NB4 (cell line): ENCODE measurements at regions not wholly inside any gene's neighbourhood (a gene's known extent, or its start where the extent isn't known, plus 50 kb on each side); places are given as distances from the start of the nearest gene placed in this dataset.

Experiments
- DNase-seq: peaks from one replicate; pipeline ENCODE4 v3.0.0; 2010; ENCODE audit warnings: low read depth
- H3K4me3 ChIP-seq: one replicate; pipeline ENCODE4 v1.5.1; 2011; ENCODE audit warnings: mild to moderate bottlenecking, low read depth, low read length, moderate library complexity
- CTCF ChIP-seq: IDR thresholded peaks from one replicate; pipeline ENCODE4 v1.5.1; 2012; ENCODE audit warnings: low read depth, low read length
- MAX ChIP-seq: IDR thresholded peaks from 2 replicates; pipeline ENCODE4 v1.6.1; 2011; ENCODE audit warnings: low read depth, low read length
- MYC ChIP-seq: IDR thresholded peaks from 2 replicates; pipeline ENCODE4 v1.6.1; 2011; ENCODE audit warnings: low read depth, low read length
- POLR2A ChIP-seq: IDR thresholded peaks from 2 replicates; pipeline ENCODE4 v1.6.1; 2011; ENCODE audit warnings: mild to moderate bottlenecking; ENCODE audit not compliant: insufficient read length; ENCODE audit errors: extremely low read depth

- no peak overlapping the region for H3K4me3 ChIP-seq
- TF ChIP-seq POLR2A, result no peak
- TF ChIP-seq MYC, result no peak
- no peak for TF ChIP-seq MAX
- TF ChIP-seq CTCF, result no peak
- DNase-seq, result no peak
Observed at GRCh38 chr2:13968811-13969210, 663.7 kb upstream of the LRATD1 start.

GRCh38 chr2:13986119-13986720 lies 646.3 kb upstream of the LRATD1 start:
- TF ChIP-seq POLR2A, result no peak
- TF ChIP-seq CTCF, result no peak
- no peak for TF ChIP-seq MYC
- TF ChIP-seq MAX, result no peak
- no peak for DNase-seq
- H3K4me3 ChIP-seq, result no peak overlapping the region

GRCh38 chr2:13996527-13996926 lies 636.0 kb upstream of the LRATD1 start:
- DNase-seq, result no peak
- H3K4me3 ChIP-seq, result no peak overlapping the region
- TF ChIP-seq MYC, result no peak
- TF ChIP-seq MAX, result no peak
- TF ChIP-seq POLR2A, result no peak
- TF ChIP-seq CTCF, result no peak

- no peak overlapping the region for H3K4me3 ChIP-seq
- DNase-seq, result no peak
- TF ChIP-seq MYC, result no peak
- TF ChIP-seq MAX, result no peak
- no peak for TF ChIP-seq POLR2A
- no peak for TF ChIP-seq CTCF
Observed at GRCh38 chr2:14011190-14011589, 621.3 kb upstream of the LRATD1 start.

- no peak for DNase-seq
- no peak overlapping the region for H3K4me3 ChIP-seq
- TF ChIP-seq MAX, result no peak
- TF ChIP-seq POLR2A, result no peak
- no peak for TF ChIP-seq MYC
- TF ChIP-seq CTCF, result no peak
Observed at GRCh38 chr2:14015113-14015630, 617.3 kb upstream of the LRATD1 start.
